ENCODE measurements at regions not wholly inside any gene's neighbourhood (a gene's known extent, or its start where the extent isn't known, plus 50 kb on each side); places are given as distances from the start of the nearest gene placed in this dataset.

DNA sequence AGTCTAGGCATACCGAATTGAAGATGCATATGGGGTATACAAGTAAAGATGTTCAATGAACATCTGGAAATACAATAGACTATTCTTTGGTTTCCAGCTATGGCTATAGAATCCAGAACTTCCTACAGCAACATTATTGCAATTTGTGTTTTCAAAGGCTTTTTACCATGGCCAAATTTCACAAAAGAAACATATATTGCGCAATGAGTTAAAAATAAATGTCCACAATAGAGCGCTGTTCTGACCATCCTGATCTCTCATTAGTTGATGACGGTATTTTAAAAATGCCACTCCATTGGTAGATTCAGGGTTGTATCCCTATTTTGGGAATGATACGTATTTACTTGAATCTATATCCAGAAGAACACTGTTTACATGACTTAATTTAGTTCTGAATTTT lies 139.2 kb downstream of the LINC00632 start:
- DNase-seq (ENCODE audit: low read depth in 2 of 2): no peak

GRCh38 chrX:140860718-140861117 lies 141.7 kb upstream of the SPANXB1 start:
- no peak for DNase-seq (ENCODE audit: low read depth in 2 of 2)

DNA sequence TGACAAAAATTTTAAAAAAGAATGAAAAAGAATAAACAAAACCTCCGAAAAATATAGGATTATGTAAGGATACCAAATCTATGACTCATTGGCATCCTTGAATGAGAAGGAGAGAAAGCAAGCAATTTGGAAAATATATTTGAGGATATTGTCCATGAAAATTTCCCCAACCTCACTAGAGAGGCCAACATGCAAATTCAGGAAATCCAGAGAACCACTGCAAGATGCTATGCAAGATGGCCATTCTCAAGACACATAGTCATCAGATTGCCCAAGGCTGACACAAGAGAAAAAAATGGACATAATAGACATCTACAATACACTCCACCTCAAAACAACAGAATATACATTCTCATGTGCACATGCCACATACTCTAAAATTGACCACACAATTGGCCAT lies 135.9 kb upstream of the SPANXB1 start:
- DNase-seq (ENCODE audit: low read depth in 2 of 2): no peak

DNA sequence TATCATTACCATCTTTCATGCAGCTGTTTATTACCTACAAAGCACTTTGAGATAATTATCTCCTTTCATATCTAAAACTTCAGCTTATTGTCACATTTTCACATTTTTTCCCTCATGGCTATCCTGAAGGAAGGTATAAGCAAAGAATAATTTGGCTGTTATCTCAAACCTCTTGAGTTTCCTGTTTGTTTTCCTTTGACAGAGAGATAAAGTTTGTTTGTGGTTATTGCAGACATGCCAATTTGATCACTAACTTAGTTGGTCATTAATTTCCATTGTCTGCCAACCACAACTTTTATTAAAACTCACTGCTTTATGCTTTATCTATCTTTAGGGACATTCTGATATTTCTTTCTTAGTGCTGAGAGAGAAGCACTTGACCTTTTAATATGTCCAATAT lies 89.8 kb upstream of the SPANXB1 start:
- no peak for DNase-seq (ENCODE audit: low read depth in 2 of 2)

GRCh38 chrX:140913802-140914501 lies 88.4 kb upstream of the SPANXB1 start:
- DNase-seq (ENCODE audit: low read depth in 2 of 2): no peak

DNA sequence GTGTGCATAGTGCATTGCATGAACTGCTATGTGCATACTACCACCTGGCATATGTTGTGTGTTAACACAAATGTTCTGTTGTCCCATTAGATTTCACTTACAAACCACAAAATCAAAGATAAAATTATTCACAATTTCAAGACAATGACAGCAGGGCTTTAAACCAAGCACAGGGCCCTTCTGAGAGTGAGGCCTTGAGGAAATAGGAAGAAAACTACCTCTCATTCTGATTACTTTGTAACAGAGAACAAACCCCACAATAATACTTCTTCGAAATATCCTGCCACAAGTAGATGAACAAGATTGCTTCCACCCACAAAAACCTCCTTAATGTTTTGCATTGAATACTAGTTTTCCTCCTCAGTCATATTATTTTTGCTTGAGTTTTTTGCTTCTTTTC lies 85.5 kb upstream of the SPANXB1 start:
- no peak for DNase-seq (ENCODE audit: low read depth in 2 of 2)

- DNase-seq (ENCODE audit: low read depth in 2 of 2): peak in 1 of 2 donors; percentile 0
These were observed 84.9 kb upstream of the SPANXB1 start for GRCh38 chrX:140917354-140918115.

- peak; percentile 71 to 89 for DNase-seq (ENCODE audit: low read depth in 2 of 2)
These were observed 83.9 kb upstream of the SPANXB1 start for GRCh38 chrX:140918398-140919038.

DNA sequence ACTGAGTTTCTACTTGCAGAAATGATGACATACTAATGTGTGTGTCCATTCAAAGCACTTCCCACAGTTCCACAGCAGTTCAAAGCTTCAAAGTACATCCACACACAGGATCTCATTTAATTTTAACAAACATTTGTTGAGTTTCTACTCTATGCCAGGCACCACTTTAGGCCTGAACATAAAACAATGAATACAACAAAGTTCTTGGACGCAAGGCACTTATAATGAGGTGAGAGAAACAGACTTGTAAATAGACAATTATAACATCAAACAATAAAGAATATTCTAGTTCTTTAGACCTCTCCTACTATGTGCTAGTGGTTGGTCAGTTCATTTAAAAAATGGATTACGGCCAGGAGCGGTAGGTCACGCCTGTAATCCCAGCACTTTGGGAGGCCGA lies 82.0 kb upstream of the SPANXB1 start:
- DNase-seq (ENCODE audit: low read depth in 2 of 2): no peak

DNA sequence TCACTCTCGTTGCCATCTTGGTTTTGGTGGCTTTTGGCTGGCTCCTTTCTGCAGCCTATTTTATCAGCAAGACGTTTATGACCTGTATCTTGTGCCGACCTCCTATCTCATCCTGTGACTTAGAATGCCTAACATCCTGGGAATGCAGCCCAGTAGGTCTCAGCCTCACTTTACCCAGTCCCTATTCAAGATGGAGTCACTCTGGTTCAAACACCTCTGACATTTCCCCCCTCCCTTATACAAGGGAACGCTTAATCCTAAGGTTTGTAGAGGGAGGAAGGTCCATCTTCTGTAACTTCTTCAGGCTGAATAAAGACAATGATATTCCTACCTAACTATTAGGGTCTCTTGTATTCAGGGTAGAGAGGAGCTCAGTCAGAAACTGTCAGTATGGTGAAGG lies 79.3 kb upstream of the SPANXB1 start:
- no peak for DNase-seq (ENCODE audit: low read depth in 2 of 2)

DNA sequence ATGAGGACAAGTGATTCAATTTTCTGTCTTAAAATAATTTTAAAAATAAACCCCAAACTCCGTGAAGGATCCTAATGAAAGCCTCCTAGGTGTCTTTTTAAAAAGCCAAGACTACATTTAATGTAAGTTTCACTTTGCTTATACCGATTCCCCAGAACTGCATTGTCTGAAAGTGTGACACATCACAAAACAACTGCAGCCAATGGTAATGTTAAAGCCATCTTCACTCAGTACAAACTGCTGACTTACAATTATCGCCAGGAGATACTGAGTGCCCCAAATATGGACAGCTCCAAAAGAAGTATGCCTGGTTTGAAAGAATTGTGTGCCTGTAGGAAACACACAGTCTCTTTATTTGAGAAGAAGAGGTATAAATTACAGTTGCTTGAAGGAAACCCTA lies 73.7 kb upstream of the SPANXB1 start:
- DNase-seq (ENCODE audit: low read depth in 2 of 2): no peak

DNA sequence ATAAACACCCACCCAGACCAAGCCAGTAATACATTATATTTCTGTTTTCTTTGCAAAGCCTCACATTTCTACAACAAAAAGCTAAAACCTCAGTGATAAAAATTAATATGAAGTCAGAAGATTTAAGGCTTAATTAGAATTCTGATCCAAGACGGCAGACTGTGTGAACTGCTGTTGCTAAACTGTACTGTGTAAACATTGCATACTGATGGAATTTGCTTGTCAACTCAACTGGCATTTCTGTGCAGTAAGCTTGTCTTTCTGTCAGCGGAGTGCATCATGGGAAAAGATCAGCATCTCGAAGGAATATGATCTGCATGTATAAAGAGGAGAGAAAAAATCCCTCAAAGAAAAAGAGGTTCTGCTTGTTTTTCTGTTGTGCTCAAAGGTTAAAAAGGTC lies 69.4 kb upstream of the SPANXB1 start:
- DNase-seq (ENCODE audit: low read depth in 2 of 2): no peak

GRCh38 chrX:140933874-140934655 lies 68.3 kb upstream of the SPANXB1 start:
- DNase-seq (ENCODE audit: low read depth in 2 of 2): peak in 1 of 2 donors; percentile 27

- no peak for DNase-seq (ENCODE audit: low read depth in 2 of 2)
These were observed 58.9 kb upstream of the SPANXB1 start for GRCh38 chrX:140943513-140943912.

DNA sequence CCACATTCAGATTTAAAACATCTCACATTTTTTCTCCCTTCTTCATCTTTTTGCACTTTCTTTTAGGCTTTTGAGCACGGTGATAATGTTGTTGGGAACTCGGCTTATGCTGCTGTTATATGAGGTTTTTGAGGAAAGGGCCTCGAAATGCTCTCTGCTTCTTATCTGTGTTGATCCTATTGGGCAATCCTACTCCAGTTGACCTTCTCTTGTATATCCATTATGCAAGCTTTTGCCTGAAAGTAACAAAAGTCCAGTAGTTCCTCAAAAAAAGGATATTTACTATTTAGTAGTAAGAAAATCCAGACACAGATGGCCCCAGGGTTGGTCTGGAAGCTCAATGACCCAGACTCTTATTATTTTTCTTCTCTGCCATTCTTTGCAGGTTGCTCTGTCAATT lies 57.7 kb upstream of the SPANXB1 start:
- DNase-seq (ENCODE audit: low read depth in 2 of 2): no peak

DNA sequence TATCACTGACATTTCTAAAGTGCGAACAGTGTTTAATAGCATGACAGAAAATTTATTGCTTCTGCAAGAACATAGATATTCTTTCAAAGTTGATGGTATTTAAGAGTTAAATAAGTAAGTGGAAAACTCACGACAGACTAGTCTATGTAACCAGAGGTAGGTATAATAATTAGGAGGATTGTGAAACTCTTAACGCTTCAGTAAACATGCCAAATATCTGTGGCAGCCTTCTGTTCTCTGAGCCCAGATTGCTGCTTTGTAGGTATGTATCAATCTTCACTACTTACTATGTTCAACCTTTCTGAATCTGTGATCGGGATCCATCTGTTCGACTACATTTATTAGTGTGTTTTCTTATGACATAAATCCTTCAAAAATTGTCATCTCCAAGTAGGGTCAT lies 53.6 kb upstream of the SPANXB1 start:
- DNase-seq (ENCODE audit: low read depth in 2 of 2): no peak

DNA sequence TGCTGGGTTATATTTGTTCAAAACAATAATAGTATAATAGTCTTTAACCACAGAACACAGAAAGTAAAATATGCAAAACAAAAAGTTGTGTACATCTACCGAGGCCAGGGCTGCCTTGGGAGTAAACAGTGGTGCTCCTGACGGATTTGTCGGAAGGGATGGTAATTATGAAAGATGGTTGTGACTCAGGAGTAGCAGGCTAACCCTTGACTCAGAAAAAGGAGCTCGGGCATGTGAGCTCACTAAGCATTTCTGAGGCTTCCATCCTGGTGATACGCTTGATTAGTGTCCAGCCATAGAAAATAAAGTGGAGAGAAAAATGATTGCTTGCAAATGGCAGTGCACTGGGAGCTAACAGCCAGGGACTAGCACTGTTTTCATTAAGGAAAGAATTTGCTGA lies 53.2 kb upstream of the SPANXB1 start:
- DNase-seq (ENCODE audit: low read depth in 2 of 2): no peak

All from lung microvascular endothelial cell (primary cell).